RWPE1 (cell line): ENCODE measurements at regions not wholly inside any gene's neighbourhood (a gene's known extent, or its start where the extent isn't known, plus 50 kb on each side); places are given as distances from the start of the nearest gene placed in this dataset.

Experiments used
- CTCF ChIA-PET: fragments of 350-600 bp; sonication (Branson Sonifier 250); formaldehyde crosslinking; extraction: SDS; loops from one replicate; lab custom pipeline; 2021; lab: Yijun Ruan, JAX
- POLR2A ChIA-PET: fragments of 400-600 bp; formaldehyde crosslinking; extraction: SDS; loops from one replicate; lab custom pipeline; 2020; ENCODE audit warnings: antibody characterized with exemption; ENCODE audit not compliant: low non-redundant PET; lab: Yijun Ruan, JAX
- DNase-seq: peaks from one replicate; pipeline ENCODE4 v3.0.0; 2012; ENCODE audit warnings: low spot score
- H3K27ac ChIP-seq: fragments of 450-650 bp; 2 replicates; pipeline ENCODE4 v1.5.1; 2017
- CTCF ChIP-seq: fragments of 450-650 bp; conservative IDR thresholded peaks from 2 replicates; pipeline ENCODE4 v1.5.1; 2017; ENCODE audit warnings: low read depth, mild to moderate bottlenecking

GRCh38 chr2:8577573-8577972 lies 104.3 kb upstream of the ID2 start:
- no peak overlapping the region for H3K27ac ChIP-seq
- POLR2A ChIA-PET, result no interaction called here
- CTCF ChIA-PET, result no interaction called here
- no peak for DNase-seq
- TF ChIP-seq CTCF, result no peak

- ChIA-PET POLR2A (no interaction called here), CTCF (no interaction called here)
- H3K27ac ChIP-seq, result no peak overlapping the region
- no peak for TF ChIP-seq CTCF
- no peak for DNase-seq
Observed at GRCh38 chr2:8578335-8579244, 103.3 kb upstream of the ID2 start.

- ChIA-PET CTCF (no interaction called here), POLR2A (no interaction called here)
- DNase-seq, result no peak
- H3K27ac ChIP-seq, result no peak overlapping the region
- no peak for TF ChIP-seq CTCF
Observed at GRCh38 chr2:8579485-8580085, 102.3 kb upstream of the ID2 start.

GRCh38 chr2:8580316-8581233 lies 101.3 kb upstream of the ID2 start:
- no peak overlapping the region for H3K27ac ChIP-seq
- CTCF ChIA-PET, result no interaction called here
- TF ChIP-seq CTCF, result no peak
- no peak for DNase-seq
- POLR2A ChIA-PET, result no interaction called here

- ChIA-PET CTCF (no interaction called here), POLR2A (no interaction called here)
- DNase-seq, result no peak
- no peak overlapping the region for H3K27ac ChIP-seq
- no peak for TF ChIP-seq CTCF
Observed at GRCh38 chr2:8581234-8581561, 100.7 kb upstream of the ID2 start.

- DNase-seq, result no peak
- CTCF ChIA-PET, result no interaction called here
- H3K27ac ChIP-seq, result no peak overlapping the region
- TF ChIP-seq CTCF, result no peak
- POLR2A ChIA-PET, result no interaction called here
Observed at GRCh38 chr2:8581601-8582041, 100.2 kb upstream of the ID2 start.
